ENCODE measurements at regions not wholly inside any gene's neighbourhood (a gene's known extent, or its start where the extent isn't known, plus 50 kb on each side); places are given as distances from the start of the nearest gene placed in this dataset.
"Not testable (repeated sequence)": the region's sequence is repeated elsewhere in the genome, so short reads cannot be mapped to it uniquely, and the experiment has no call there.

DNA sequence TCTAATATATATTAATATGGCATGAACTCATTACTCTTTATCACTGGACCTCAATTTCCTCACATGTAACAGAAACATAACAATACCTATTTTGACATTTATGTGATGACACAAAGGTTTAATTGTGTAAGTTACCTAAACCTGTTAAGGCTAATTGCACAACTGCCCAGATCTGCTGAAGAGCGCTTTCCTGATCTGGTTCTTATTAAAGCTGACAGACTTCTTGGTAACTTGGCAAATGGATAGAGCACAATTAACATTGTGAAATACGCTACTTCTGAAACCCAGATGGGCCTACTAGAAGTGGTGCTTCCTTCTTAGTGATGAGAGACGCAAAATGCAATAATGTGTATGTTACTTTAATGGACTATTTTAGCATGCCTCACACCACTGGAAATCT, 1767.2 kb upstream of the RAG2 start:
- CTCF ChIA-PET = no interaction called here
- no peak overlapping the region for H3K4me3 Mint-ChIP-seq
- POLR2A ChIA-PET = no interaction called here
- Histone ChIP-seq H3K4me1 (ENCODE audit: control insufficient read depth in 1 of 2, extremely low read depth in 1 of 2, insufficient read depth in 2 of 2, low read length in 2 of 2) (no peaks in the 10 kb centered on the region), H3K4me3 (ENCODE audit: control insufficient read depth in 1 of 2, extremely low read depth in 1 of 2, low read length in 1 of 2) (no peak overlapping the region), H3K27ac (ENCODE audit: low read length) (no peak overlapping the region), H3K36me3 (ENCODE audit: control insufficient read depth in 2 of 2, extremely low read depth in 1 of 2, insufficient read depth in 1 of 2, low read length in 1 of 2) (no peaks in the 10 kb centered on the region), H3K27me3 (replicated peaks in 1 of 2; ENCODE audit: control insufficient read depth in 2 of 2, extremely low read depth in 1 of 2, insufficient read depth in 2 of 2, low read length in 1 of 2) (no peaks in the 10 kb centered on the region), H3K9me3 (no peaks in the 10 kb centered on the region)
- DNase-seq = no peak
- H3K27me3 Mint-ChIP-seq = no peaks in the 10 kb centered on the region
- H3K9me3 Mint-ChIP-seq = peaks cover 0 to 21% (median 19%) of the 10 kb centered on the region in 3 donors
- no peak overlapping the region for H3K27ac Mint-ChIP-seq
- H3K36me3 Mint-ChIP-seq = no peaks in the 10 kb centered on the region
- 80% methylated on average over 2 of the region's 3 CpGs for WGBS (ENCODE audit: insufficient coverage)
- no peaks in the 10 kb centered on the region for H3K4me1 Mint-ChIP-seq
- ATAC-seq (replicated peaks in 1 of 4) = no peak

DNA sequence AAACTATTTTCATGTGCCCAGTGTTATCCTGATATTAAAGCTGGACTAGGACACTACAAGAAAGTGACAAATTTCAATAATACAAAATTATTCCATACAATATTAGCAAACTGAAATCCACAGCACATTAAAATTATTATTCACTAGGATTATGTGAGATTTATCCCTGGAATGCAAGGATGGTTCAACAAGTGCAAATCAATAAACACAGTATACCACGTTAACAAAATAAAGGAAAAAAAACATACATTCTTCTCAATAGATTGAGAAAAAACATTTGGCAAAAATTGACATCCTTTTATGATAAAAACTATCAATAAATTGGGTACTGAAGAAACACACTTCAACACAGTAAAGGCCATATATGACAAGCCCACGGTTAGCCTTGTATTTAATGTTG, 1758.2 kb upstream of the RAG2 start:
- H3K27ac Mint-ChIP-seq = no peak overlapping the region
- WGBS (ENCODE audit: insufficient coverage) = no CpG with 5 or more reads among the region's 2 CpGs
- H3K27ac ChIP-seq (ENCODE audit: low read length) = no peak overlapping the region
- no peaks in the 10 kb centered on the region for H3K4me1 ChIP-seq (ENCODE audit: control insufficient read depth in 1 of 2, extremely low read depth in 1 of 2, insufficient read depth in 2 of 2, low read length in 2 of 2)
- CTCF ChIA-PET = no interaction called here
- no peak overlapping the region for H3K4me3 ChIP-seq (ENCODE audit: control insufficient read depth in 1 of 2, extremely low read depth in 1 of 2, low read length in 1 of 2)
- no peaks in the 10 kb centered on the region for H3K27me3 ChIP-seq (replicated peaks in 1 of 2; ENCODE audit: control insufficient read depth in 2 of 2, extremely low read depth in 1 of 2, insufficient read depth in 2 of 2, low read length in 1 of 2)
- POLR2A ChIA-PET = no interaction called here
- H3K4me3 Mint-ChIP-seq = no peak overlapping the region
- H3K27me3 Mint-ChIP-seq = no peaks in the 10 kb centered on the region
- H3K36me3 Mint-ChIP-seq = no peaks in the 10 kb centered on the region
- no peak for DNase-seq
- no peaks in the 10 kb centered on the region for H3K4me1 Mint-ChIP-seq
- no peaks in the 10 kb centered on the region for H3K36me3 ChIP-seq (ENCODE audit: control insufficient read depth in 2 of 2, extremely low read depth in 1 of 2, insufficient read depth in 1 of 2, low read length in 1 of 2)
- H3K9me3 ChIP-seq = no peaks in the 10 kb centered on the region
- H3K9me3 Mint-ChIP-seq = peaks cover 4 to 36% (median 11%) of the 10 kb centered on the region in 3 donors
- no peak for ATAC-seq (replicated peaks in 1 of 4)

DNA sequence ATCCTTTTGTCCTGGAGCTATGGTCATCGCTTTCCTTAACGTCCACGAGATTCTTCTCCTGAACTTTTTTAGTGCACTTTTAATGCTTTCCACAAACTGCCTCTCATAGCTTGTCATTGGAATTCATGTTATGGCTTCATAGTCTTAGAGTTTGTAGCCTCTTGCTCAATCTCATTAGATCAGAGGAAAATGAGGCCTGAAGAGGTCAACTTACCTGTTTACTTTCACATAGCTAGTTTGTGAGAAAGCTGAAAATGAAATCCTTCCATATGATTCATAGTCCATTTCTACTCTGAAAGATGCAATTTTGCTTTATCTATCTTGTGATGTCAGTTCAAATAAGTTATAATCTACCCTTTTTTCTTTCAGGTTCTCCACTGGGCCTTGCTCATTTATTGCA, 1747.2 kb upstream of the RAG2 start:
- Histone ChIP-seq H3K9me3 (no peaks in the 10 kb centered on the region), H3K27ac (ENCODE audit: low read length) (no peak overlapping the region), H3K36me3 (ENCODE audit: control insufficient read depth in 2 of 2, extremely low read depth in 1 of 2, insufficient read depth in 1 of 2, low read length in 1 of 2) (no peaks in the 10 kb centered on the region), H3K4me1 (ENCODE audit: control insufficient read depth in 1 of 2, extremely low read depth in 1 of 2, insufficient read depth in 2 of 2, low read length in 2 of 2) (no peaks in the 10 kb centered on the region), H3K27me3 (replicated peaks in 1 of 2; ENCODE audit: control insufficient read depth in 2 of 2, extremely low read depth in 1 of 2, insufficient read depth in 2 of 2, low read length in 1 of 2) (no peaks in the 10 kb centered on the region), H3K4me3 (ENCODE audit: control insufficient read depth in 1 of 2, extremely low read depth in 1 of 2, low read length in 1 of 2) (no peak overlapping the region)
- Mint-ChIP-seq H3K9me3 (peaks cover 8 to 23% (median 14%) of the 10 kb centered on the region in 3 donors), H3K4me3 (no peak overlapping the region), H3K36me3 (no peaks in the 10 kb centered on the region), H3K4me1 (no peaks in the 10 kb centered on the region), H3K27me3 (no peaks in the 10 kb centered on the region), H3K27ac (no peak overlapping the region)
- CTCF ChIA-PET = no interaction called here
- POLR2A ChIA-PET = no interaction called here
- WGBS (ENCODE audit: insufficient coverage) = no CpG with 5 or more reads among the region's 3 CpGs
- ATAC-seq (replicated peaks in 1 of 4) (no peak), DNase-seq (no peak)

DNA sequence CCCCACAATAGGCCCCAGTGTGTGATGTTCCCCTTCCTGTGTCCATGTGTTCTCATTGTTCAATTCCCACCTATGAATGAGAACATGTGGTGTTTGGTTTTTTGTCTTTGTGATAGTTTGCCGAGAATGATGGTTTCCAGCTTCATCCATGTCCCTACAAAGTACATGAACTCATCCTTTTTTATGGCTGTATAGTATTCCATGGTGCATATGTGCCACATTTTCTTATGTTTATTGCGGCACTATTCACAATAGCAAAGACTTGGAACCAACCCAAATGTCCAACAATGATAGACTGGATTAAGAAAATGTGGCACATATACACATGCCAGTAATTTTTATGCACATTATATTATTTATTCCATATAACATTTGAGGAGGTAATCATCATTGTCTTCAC, 1743.6 kb upstream of the RAG2 start:
- H3K27ac Mint-ChIP-seq; POLR2A ChIA-PET; H3K36me3 ChIP-seq (ENCODE audit: control insufficient read depth in 2 of 2, extremely low read depth in 1 of 2, insufficient read depth in 1 of 2, low read length in 1 of 2); H3K4me3 ChIP-seq (ENCODE audit: control insufficient read depth in 1 of 2, extremely low read depth in 1 of 2, low read length in 1 of 2); H3K27ac ChIP-seq (ENCODE audit: low read length); H3K4me1 ChIP-seq (ENCODE audit: control insufficient read depth in 1 of 2, extremely low read depth in 1 of 2, insufficient read depth in 2 of 2, low read length in 2 of 2); H3K4me1 Mint-ChIP-seq; H3K27me3 ChIP-seq (replicated peaks in 1 of 2; ENCODE audit: control insufficient read depth in 2 of 2, extremely low read depth in 1 of 2, insufficient read depth in 2 of 2, low read length in 1 of 2); H3K4me3 Mint-ChIP-seq; H3K9me3 ChIP-seq; ATAC-seq (replicated peaks in 1 of 4); CTCF ChIA-PET; DNase-seq; H3K36me3 Mint-ChIP-seq; H3K27me3 Mint-ChIP-seq: not testable (repeated sequence)
- no CpG with 5 or more reads among the region's 2 CpGs for WGBS (ENCODE audit: insufficient coverage)
- peaks cover 7 to 21% (median 13%) of the 10 kb centered on the region in 3 donors for H3K9me3 Mint-ChIP-seq

DNA sequence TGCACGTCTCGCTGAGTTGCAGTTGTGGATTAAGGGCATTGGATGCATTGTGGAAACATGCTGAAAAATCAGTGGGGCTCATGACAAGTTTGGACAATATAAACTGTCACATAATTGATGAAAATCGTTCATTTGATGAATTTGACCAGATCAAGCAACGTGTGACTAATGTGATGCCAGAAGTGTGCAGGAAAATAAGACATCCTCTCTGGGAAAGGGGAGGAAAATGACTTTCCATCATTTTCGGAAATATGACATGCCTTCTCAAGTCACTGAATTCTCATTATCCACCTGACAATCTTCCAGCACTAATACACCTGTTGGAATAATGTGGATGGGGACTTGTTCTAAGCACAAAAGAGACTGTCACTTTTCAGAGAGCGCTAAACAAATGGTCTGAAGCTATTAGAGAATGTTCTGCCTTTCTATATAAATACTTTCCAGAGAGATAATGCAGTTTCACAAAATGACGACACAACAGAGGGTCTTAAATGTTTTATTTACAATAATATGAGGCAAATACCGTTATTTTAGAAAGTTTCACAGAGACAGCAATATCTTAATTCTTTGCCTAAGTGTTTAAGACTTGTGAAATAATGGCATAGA, 1741.9 kb upstream of the RAG2 start:
- CTCF ChIA-PET = no interaction called here

DNA sequence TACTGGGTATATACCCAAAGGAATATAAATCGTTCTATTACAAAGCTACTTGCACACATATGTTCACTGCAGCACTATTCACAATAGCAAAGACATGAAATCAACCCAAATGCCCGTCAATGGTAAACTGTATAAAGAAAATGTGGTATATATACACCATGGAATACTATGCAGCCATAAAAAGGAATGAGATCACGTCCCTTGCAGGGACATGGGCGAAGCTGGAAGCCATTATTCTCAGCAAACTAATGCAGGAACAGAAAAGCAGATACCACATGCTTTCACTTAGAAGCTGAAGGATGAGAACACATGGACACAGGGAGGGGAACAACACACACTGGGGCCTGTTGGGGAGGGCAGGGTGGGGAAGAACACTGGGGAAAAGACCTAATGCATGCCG, 1740.0 kb upstream of the RAG2 start:
- WGBS (ENCODE audit: insufficient coverage) = 80% methylated on average over 2 of the region's 5 CpGs
- POLR2A ChIA-PET; H3K27me3 ChIP-seq (replicated peaks in 1 of 2; ENCODE audit: control insufficient read depth in 2 of 2, extremely low read depth in 1 of 2, insufficient read depth in 2 of 2, low read length in 1 of 2); H3K36me3 ChIP-seq (ENCODE audit: control insufficient read depth in 2 of 2, extremely low read depth in 1 of 2, insufficient read depth in 1 of 2, low read length in 1 of 2); H3K4me3 Mint-ChIP-seq; H3K36me3 Mint-ChIP-seq; H3K9me3 ChIP-seq; H3K27me3 Mint-ChIP-seq; H3K4me1 ChIP-seq (ENCODE audit: control insufficient read depth in 1 of 2, extremely low read depth in 1 of 2, insufficient read depth in 2 of 2, low read length in 2 of 2); H3K27ac ChIP-seq (ENCODE audit: low read length); H3K27ac Mint-ChIP-seq; CTCF ChIA-PET; H3K4me3 ChIP-seq (ENCODE audit: control insufficient read depth in 1 of 2, extremely low read depth in 1 of 2, low read length in 1 of 2); H3K4me1 Mint-ChIP-seq; ATAC-seq (replicated peaks in 1 of 4); DNase-seq: not testable (repeated sequence)
- peaks cover 10 to 29% (median 15%) of the 10 kb centered on the region in 3 donors for H3K9me3 Mint-ChIP-seq

More for the DNA sequence above, 1741.9 kb upstream of the RAG2 start:
- H3K36me3 ChIP-seq (ENCODE audit: control insufficient read depth in 2 of 2, extremely low read depth in 1 of 2, insufficient read depth in 1 of 2, low read length in 1 of 2) = no peaks in the 10 kb centered on the region
- no peak overlapping the region for H3K27ac Mint-ChIP-seq
- H3K9me3 Mint-ChIP-seq = peaks cover 8 to 27% (median 15%) of the 10 kb centered on the region in 3 donors
- no peaks in the 10 kb centered on the region for H3K9me3 ChIP-seq
- 100% methylated on average over 2 of the region's 8 CpGs for WGBS (ENCODE audit: insufficient coverage)
- H3K4me1 ChIP-seq (ENCODE audit: control insufficient read depth in 1 of 2, extremely low read depth in 1 of 2, insufficient read depth in 2 of 2, low read length in 2 of 2) = no peaks in the 10 kb centered on the region
- ATAC-seq (replicated peaks in 1 of 4) (no peak), DNase-seq (no peak)
- H3K4me1 Mint-ChIP-seq = no peaks in the 10 kb centered on the region
- H3K27me3 Mint-ChIP-seq = no peaks in the 10 kb centered on the region
- H3K27ac ChIP-seq (ENCODE audit: low read length) = no peak overlapping the region
- H3K4me3 Mint-ChIP-seq = no peak overlapping the region
- H3K4me3 ChIP-seq (ENCODE audit: control insufficient read depth in 1 of 2, extremely low read depth in 1 of 2, low read length in 1 of 2) = no peak overlapping the region
- no peaks in the 10 kb centered on the region for H3K27me3 ChIP-seq (replicated peaks in 1 of 2; ENCODE audit: control insufficient read depth in 2 of 2, extremely low read depth in 1 of 2, insufficient read depth in 2 of 2, low read length in 1 of 2)
- H3K36me3 Mint-ChIP-seq = no peaks in the 10 kb centered on the region
- POLR2A ChIA-PET = no interaction called here

DNA sequence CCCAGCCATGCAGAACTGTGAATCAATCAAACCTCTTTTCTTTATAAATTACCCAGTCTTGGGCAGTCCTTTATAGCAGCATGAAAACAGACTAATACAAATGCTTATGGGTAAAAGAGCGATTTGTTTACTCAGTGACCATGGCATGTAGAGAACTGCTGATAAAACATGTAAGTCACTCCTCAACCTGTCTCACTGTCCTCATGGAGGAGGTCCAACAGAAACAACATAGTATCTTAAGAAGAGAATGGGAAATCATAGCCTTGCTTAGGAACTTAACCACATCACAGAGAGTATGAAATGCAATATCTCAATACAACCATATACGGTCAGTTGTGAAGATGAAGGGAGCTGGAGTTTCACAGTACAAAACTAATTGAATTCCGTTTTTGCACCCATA, 1734.0 kb upstream of the RAG2 start:
- Histone ChIP-seq H3K27ac (ENCODE audit: low read length) (no peak overlapping the region), H3K9me3 (no peaks in the 10 kb centered on the region), H3K36me3 (ENCODE audit: control insufficient read depth in 2 of 2, extremely low read depth in 1 of 2, insufficient read depth in 1 of 2, low read length in 1 of 2) (no peaks in the 10 kb centered on the region), H3K27me3 (replicated peaks in 1 of 2; ENCODE audit: control insufficient read depth in 2 of 2, extremely low read depth in 1 of 2, insufficient read depth in 2 of 2, low read length in 1 of 2) (no peaks in the 10 kb centered on the region), H3K4me3 (ENCODE audit: control insufficient read depth in 1 of 2, extremely low read depth in 1 of 2, low read length in 1 of 2) (no peak overlapping the region), H3K4me1 (ENCODE audit: control insufficient read depth in 1 of 2, extremely low read depth in 1 of 2, insufficient read depth in 2 of 2, low read length in 2 of 2) (no peaks in the 10 kb centered on the region)
- DNase-seq = no peak
- no CpG with 5 or more reads among the region's 3 CpGs for WGBS (ENCODE audit: insufficient coverage)
- CTCF ChIA-PET = no interaction called here
- POLR2A ChIA-PET = no interaction called here
- H3K4me1 Mint-ChIP-seq = no peaks in the 10 kb centered on the region
- no peaks in the 10 kb centered on the region for H3K27me3 Mint-ChIP-seq
- ATAC-seq (replicated peaks in 1 of 4) = no peak
- no peak overlapping the region for H3K27ac Mint-ChIP-seq
- H3K9me3 Mint-ChIP-seq = peaks cover 17 to 42% (median 28%) of the 10 kb centered on the region in 3 donors
- H3K4me3 Mint-ChIP-seq = no peak overlapping the region
- H3K36me3 Mint-ChIP-seq = no peaks in the 10 kb centered on the region

All from T-cell (primary cell).